ENCODE measurements at regions not wholly inside any gene's neighbourhood (a gene's known extent, or its start where the extent isn't known, plus 50 kb on each side); places are given as distances from the start of the nearest gene placed in this dataset.

DNA sequence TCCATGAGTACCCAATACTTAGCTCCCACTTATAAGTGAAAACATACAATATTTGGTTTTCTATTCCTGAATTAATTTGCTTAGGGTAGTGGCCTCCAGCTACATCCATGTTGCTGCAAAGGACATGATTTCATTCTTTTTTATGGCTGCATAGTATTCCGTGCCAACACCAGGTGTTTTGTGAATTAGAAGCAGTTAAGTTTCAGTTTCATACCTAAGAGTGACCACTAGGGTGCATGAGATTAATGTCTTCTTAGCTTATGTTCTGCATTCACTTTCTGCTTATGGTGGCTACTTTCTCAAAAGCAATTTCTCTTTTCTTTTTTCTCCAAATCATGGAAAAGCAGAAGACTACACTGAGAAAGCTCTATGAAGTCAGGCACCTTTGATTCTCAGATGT lies 65.1 kb upstream of the VSTM2A start:
- Histone ChIP-seq H3K79me1 (ENCODE audit: low read depth, low read length) (no peaks in the 10 kb centered on the region), H3K4ac (replicated peaks; ENCODE audit: insufficient read length, low read depth, low read length) (no peak overlapping the region), H3K23ac (ENCODE audit: insufficient read length) (no peak overlapping the region), H2BK12ac (ENCODE audit: low read depth, low read length) (no peak overlapping the region), H2BK5ac (ENCODE audit: low read depth, low read length) (no peak overlapping the region), H3K36me3 (ENCODE audit: control insufficient read depth in 2 of 4, insufficient read depth in 4 of 4, low read length in 3 of 4) (no peaks in the 10 kb centered on the region), H2AK5ac (ENCODE audit: low read depth, low read length) (no peak overlapping the region), H2AFZ (ENCODE audit: low read length) (no peak overlapping the region), H3K79me2 (ENCODE audit: control insufficient read depth in 1 of 2, insufficient read depth in 2 of 2, low read length in 2 of 2) (no peaks in the 10 kb centered on the region), H4K5ac (ENCODE audit: insufficient read length, low read depth, low read length) (no peak overlapping the region), H3K14ac (ENCODE audit: insufficient read length) (no peak overlapping the region), H3K27ac (ENCODE audit: low read depth, low read length) (no peak overlapping the region), H3K18ac (ENCODE audit: extremely low read depth, low read length) (no peak overlapping the region), H3K9me3 (ENCODE audit: insufficient read depth in 2 of 2, low read depth in 1 of 2, low read length in 1 of 2) (peaks cover 0 to 2% of the 10 kb centered on the region in 2 experiments; a peak in 1 of 4 replicates), H3K4me1 (replicated peaks in 1 of 4; ENCODE audit: control insufficient read depth in 3 of 4, insufficient read depth in 4 of 4, low read length in 3 of 4) (no peaks in the 10 kb centered on the region), H3K56ac (replicated peaks; ENCODE audit: insufficient read length, low read depth, low read length) (no peak overlapping the region), H2BK15ac (ENCODE audit: low read length) (no peak overlapping the region), H4K8ac (ENCODE audit: extremely low read depth, insufficient read depth, low read length) (no peak overlapping the region), H3K4me3 (ENCODE audit: extremely low read depth in 1 of 4, insufficient read depth in 2 of 4, low read depth in 3 of 4, low read length in 4 of 4) (no peak overlapping the region), H3K9ac (replicated peaks in 1 of 4; ENCODE audit: extremely low read depth in 1 of 4, low read depth in 3 of 4, low read length in 3 of 4) (no peak overlapping the region), H3K4me2 (ENCODE audit: insufficient read depth in 1 of 2, low read depth in 2 of 2, low read length in 2 of 2) (no peak overlapping the region), H2BK20ac (ENCODE audit: low read length) (no peak overlapping the region), H4K91ac (replicated peaks; ENCODE audit: insufficient read length, low read length) (no peak overlapping the region), H4K20me1 (replicated peaks in 1 of 2; ENCODE audit: control insufficient read depth in 1 of 2, insufficient read depth in 2 of 2, low read length in 2 of 2) (no peaks in the 10 kb centered on the region), H2BK120ac (replicated peaks; ENCODE audit: low read depth, low read length) (no peak overlapping the region), H3K27me3 (replicated peaks in 1 of 4; ENCODE audit: control insufficient read depth in 3 of 4, extremely low read depth in 1 of 4, insufficient read depth in 3 of 4, low read length in 3 of 4) (no peaks in the 10 kb centered on the region), H3K23me2 (ENCODE audit: low read depth, low read length) (no peaks in the 10 kb centered on the region)
- DNase-seq (ENCODE audit: low read depth in 1 of 2, low spot score in 2 of 2) (no peak), FAIRE-seq (no peak)
- no peak for TF ChIP-seq CEBPB (IDR thresholded peaks at IDR 0.05; ENCODE audit: low read depth, low read length)
- no peak for TF ChIP-seq CREB1 (IDR thresholded peaks at IDR 0.05)
- TF ChIP-seq RFX5 (IDR thresholded peaks at IDR 0.05; ENCODE audit: borderline replicate concordance, low read depth, low read length): no peak
- no peak for TF ChIP-seq SIRT6 (IDR thresholded peaks at IDR 0.05; ENCODE audit: low read length)
- no peak for TF ChIP-seq SIX5 (IDR thresholded peaks at IDR 0.05; ENCODE audit: low read depth, low read length)
- CTCF ChIA-PET (ENCODE audit: partially characterized antibody): interaction anchor here (0.6 to 1.5 kb wide), 2 partner anchors 9 to 59 kb away, joined by 4 read pairs; no protein-coding TSS in a partner anchor
- POLR2A ChIA-PET (ENCODE audit: partially characterized antibody): no interaction called here
- WGBS, 2 experiments (ENCODE audit: extremely low coverage in 1 of 2, insufficient coverage in 1 of 2, insufficient read length in 1 of 2, insufficient replicate concordance in 2 of 2, low coverage in 1 of 2, low lambda C conversion rate in 2 of 2, missing lambda C conversion rate in 1 of 2): 100% methylated on average over 1 of the region's 1 CpG; no CpG with 5 or more reads in 1 of the 2 experiments

Data from H1 (cell line).